Activated naive CD8-positive, alpha-beta T cell treated with anti-CD3 and anti-CD28 coated beads, Interleukin-2, amount 10 ng/mL, durations not matched to agents 7 days and 5 days (primary cell): ENCODE measurements at regions not wholly inside any gene's neighbourhood (a gene's known extent, or its start where the extent isn't known, plus 50 kb on each side); places are given as distances from the start of the nearest gene placed in this dataset.

Source experiments
- ATAC-seq: fragments of 150-1000 bp; cut with Tn5 transposase; one replicate; pipeline ENCODE4 v1.10.0; 2021; ENCODE audit warnings: low read depth, moderate library complexity
- POLR2A ChIA-PET: fragments of 350-600 bp; sonication (Branson Sonifier 250); formaldehyde crosslinking; loops from one replicate; lab custom pipeline; 2021; ENCODE audit warnings: antibody characterized with exemption; lab: Charles Lee
- DNase-seq: peaks from one replicate; pipeline ENCODE4 v3.0.0; 2021
- H3K27ac Mint-ChIP-seq: one replicate; pipeline ENCODE4 v1.8.0; 2022; ENCODE audit warnings: mild to moderate bottlenecking, mixed read lengths
- H3K27me3 Mint-ChIP-seq: one replicate; pipeline ENCODE4 v1.8.0; 2022; ENCODE audit warnings: mild to moderate bottlenecking, moderate library complexity, mixed read lengths
- H3K36me3 Mint-ChIP-seq: one replicate; pipeline ENCODE4 v1.8.0; 2021; ENCODE audit warnings: mild to moderate bottlenecking, mixed read lengths
- H3K4me1 Mint-ChIP-seq: one replicate; pipeline ENCODE4 v1.8.0; 2021; ENCODE audit warnings: mixed read lengths
- H3K4me3 Mint-ChIP-seq: one replicate; pipeline ENCODE4 v1.8.0; 2022; ENCODE audit warnings: mild to moderate bottlenecking, moderate library complexity, mixed read lengths
- H3K9me3 Mint-ChIP-seq: one replicate; pipeline ENCODE4 v1.8.0; 2021; ENCODE audit warnings: mixed read lengths

DNA sequence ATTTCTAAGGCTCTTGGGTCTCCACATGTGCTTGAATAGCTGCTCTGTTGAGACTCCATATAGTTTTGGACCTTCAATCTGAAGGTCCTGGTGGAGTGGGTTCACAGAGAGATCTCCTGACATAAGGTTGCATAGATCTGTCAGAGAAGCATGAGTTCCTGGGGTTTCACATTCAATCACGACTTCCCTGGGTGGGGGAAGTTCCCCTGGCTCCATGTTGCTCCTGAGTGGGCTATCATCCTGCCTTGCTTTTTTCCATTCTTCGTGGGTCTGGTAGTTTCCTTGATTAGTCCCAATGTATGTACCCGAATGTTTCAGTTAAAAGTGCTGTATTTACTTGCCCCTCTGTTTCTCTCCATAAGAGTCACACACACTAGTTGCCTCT, 181.8 kb downstream of the RASSF9 start:
- H3K9me3 Mint-ChIP-seq: peaks cover 5% of the 10 kb centered on the region
- no peaks in the 10 kb centered on the region for H3K27me3 Mint-ChIP-seq
- POLR2A ChIA-PET: no interaction called here
- no peaks in the 10 kb centered on the region for H3K36me3 Mint-ChIP-seq
- H3K27ac Mint-ChIP-seq: no peak overlapping the region
- no peak for DNase-seq
- no peak overlapping the region for H3K4me3 Mint-ChIP-seq
- H3K4me1 Mint-ChIP-seq: no peaks in the 10 kb centered on the region
- no peak for ATAC-seq

GRCh38 chr12:85656561-85656960, 179.6 kb downstream of the RASSF9 start:
- Mint-ChIP-seq H3K36me3 (no peaks in the 10 kb centered on the region), H3K27me3 (no peaks in the 10 kb centered on the region), H3K4me3 (no peak overlapping the region), H3K27ac (no peak overlapping the region), H3K4me1 (no peaks in the 10 kb centered on the region), H3K9me3 (peaks cover 5% of the 10 kb centered on the region)
- no peak for DNase-seq
- POLR2A ChIA-PET: no interaction called here
- no peak for ATAC-seq

DNA sequence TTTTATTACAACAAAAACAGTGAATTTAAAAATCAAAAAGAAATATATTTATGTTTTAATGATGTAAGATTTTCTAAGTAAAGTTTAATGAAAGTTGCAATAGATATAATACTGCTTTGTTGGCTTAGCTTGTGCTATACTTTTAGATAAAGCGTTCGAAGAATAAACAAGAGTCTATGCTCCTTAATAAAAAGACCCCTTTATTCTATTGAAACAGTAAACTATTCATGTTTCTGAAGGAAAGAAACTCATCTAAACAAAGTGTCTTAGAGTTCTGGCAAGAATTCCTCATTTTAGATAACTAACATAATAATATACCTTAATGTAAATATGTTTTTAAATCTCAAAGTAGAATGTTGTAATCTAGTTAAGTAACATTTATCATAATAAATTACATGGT, 179.0 kb downstream of the RASSF9 start:
- no peak for ATAC-seq
- no peaks in the 10 kb centered on the region for H3K27me3 Mint-ChIP-seq
- no peak overlapping the region for H3K4me3 Mint-ChIP-seq
- no peak for DNase-seq
- H3K9me3 Mint-ChIP-seq: peaks cover 5% of the 10 kb centered on the region
- H3K36me3 Mint-ChIP-seq: no peaks in the 10 kb centered on the region
- H3K4me1 Mint-ChIP-seq: no peaks in the 10 kb centered on the region
- no peak overlapping the region for H3K27ac Mint-ChIP-seq
- POLR2A ChIA-PET: no interaction called here

DNA sequence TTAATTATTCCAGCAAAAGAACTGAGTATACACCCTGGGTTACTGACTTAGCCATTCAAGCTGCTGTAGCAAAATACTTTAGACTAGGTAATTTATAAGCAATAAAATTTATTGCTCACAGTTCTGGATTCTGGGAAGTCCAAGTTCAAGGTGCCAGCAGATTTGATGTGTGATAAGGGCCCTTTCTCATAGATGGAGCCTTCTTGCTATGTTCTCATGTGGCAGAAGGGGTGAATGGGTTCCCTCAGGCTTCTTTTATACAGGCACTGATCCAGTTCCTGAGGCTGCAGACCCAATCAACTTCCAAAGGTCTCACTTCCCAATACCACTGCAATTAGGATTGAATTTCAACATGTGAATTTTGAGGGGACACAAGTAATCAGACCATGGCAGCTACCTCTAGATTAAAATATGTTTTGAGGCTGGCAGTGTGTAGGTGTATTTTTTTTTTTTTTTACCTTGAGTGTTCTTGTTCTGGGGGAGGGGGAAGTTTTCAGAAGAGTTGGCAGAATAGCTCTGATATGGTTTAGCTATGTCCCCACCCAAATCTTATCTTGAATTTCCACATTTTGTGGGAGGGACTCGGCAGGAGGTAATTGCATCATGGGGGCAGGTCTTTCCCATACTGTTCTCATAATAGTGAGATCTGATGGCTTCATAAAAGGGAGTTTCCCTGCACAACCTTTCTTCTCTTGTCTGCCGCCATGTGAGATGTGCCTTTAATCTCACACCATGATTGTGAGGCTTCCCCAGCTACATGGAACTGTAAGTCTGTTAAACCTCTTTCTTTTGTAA, 178.2 kb downstream of the RASSF9 start:
- H3K4me1 Mint-ChIP-seq: no peaks in the 10 kb centered on the region
- no peaks in the 10 kb centered on the region for H3K27me3 Mint-ChIP-seq
- POLR2A ChIA-PET: no interaction called here
- DNase-seq (no peak), ATAC-seq (no peak)
- no peaks in the 10 kb centered on the region for H3K36me3 Mint-ChIP-seq
- no peak overlapping the region for H3K27ac Mint-ChIP-seq
- H3K4me3 Mint-ChIP-seq: no peak overlapping the region
- peaks cover 5% of the 10 kb centered on the region for H3K9me3 Mint-ChIP-seq

DNA sequence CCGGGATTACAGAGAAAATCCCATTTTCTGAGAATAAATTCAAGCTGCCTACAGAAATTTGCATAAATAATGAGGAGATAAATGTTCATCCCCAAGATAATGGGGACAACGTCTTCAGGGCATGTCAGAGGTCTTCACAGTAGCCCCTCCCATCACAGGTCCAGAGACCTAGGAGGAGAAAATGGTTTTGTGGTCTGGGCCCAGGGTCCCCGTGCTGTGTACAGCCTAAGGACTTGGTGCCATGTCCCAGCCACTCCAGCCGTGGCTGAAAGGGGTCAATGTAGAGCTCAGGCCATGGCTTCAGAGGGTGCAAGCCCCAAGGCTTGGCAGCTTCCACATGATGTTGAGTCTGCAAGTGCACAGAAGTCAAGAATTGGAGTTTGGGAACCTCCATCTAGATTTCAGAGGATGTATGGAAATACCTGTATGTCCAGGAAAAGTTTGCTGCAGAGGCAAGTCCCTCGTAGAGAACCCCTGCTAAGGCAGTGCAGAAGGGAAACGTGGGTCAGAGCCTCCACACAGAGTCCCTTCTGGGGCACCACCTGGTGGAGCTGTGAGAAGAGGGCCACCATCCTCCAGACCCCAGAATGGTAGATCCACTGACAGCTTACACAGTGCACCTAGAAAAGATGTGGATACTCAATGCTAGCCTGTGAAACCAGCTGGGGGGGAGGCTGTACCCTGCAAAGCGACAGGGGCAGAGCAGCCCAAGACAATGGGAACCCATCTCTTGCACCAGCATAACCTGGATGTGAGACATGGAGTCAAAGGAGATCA, 176.3 kb downstream of the RASSF9 start:
- no peak for ATAC-seq
- no peaks in the 10 kb centered on the region for H3K4me1 Mint-ChIP-seq
- no peak overlapping the region for H3K4me3 Mint-ChIP-seq
- H3K36me3 Mint-ChIP-seq: no peaks in the 10 kb centered on the region
- DNase-seq: no peak
- POLR2A ChIA-PET: no interaction called here
- no peaks in the 10 kb centered on the region for H3K27me3 Mint-ChIP-seq
- peaks cover 5% of the 10 kb centered on the region for H3K9me3 Mint-ChIP-seq
- no peak overlapping the region for H3K27ac Mint-ChIP-seq

DNA sequence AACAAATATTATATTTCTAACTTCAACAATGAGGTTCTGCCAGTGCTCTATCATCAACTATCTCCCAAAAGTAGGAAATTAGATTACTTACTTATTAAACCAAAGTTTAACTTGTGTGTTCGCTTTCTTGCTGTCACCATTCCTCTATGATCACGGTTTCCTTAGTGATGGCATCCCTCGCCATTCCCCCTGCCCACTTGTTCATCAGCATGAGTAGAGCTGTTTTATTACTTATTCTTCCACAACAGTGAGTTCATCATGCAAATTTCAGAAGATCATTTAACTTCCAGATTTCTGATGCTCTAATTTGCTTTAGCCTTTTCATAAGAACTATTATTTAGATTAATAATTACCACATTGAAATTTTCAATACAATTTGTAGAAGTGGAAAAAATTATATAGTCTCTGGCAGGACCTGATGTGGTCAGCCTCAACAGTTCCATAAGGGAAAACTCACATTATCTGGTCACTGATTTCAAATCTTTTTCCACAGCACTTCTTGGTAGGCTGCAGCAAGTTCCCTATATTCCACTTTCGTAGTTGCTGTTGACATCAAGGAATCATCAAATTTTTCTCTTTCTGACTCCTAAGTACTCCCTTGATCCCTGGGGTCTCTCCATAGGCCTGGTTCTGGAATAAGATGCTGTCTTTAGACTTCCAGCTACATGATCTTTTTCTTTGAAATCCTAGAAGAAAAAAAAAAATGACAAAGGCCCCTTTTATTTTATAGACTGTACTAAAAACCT, 174.6 kb downstream of the RASSF9 start:
- Mint-ChIP-seq H3K27ac (no peak overlapping the region), H3K4me3 (no peak overlapping the region), H3K27me3 (no peaks in the 10 kb centered on the region), H3K4me1 (no peaks in the 10 kb centered on the region), H3K9me3 (peaks cover 5% of the 10 kb centered on the region), H3K36me3 (no peaks in the 10 kb centered on the region)
- POLR2A ChIA-PET: no interaction called here
- DNase-seq (no peak), ATAC-seq (no peak)

DNA sequence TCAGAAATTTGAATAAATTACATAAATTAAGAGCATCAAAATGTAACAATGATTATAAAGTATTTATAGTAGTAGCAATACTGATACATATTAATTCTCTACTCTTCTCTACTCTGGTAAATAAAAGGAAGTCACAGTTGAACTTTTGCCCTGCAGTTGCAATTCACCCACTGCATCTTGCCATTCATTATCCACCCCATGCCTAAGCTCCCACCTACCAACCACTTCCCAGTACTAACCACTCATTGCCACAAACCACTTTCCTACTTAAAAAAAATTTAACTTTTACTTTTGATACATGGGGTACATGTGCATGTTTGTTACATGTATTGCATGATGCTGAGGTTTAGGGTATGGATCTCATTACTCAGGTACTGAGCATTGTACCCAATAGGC, 174.0 kb downstream of the RASSF9 start:
- peaks cover 5% of the 10 kb centered on the region for H3K9me3 Mint-ChIP-seq
- POLR2A ChIA-PET: no interaction called here
- no peak overlapping the region for H3K4me3 Mint-ChIP-seq
- no peaks in the 10 kb centered on the region for H3K36me3 Mint-ChIP-seq
- DNase-seq (no peak), ATAC-seq (no peak)
- no peaks in the 10 kb centered on the region for H3K4me1 Mint-ChIP-seq
- H3K27ac Mint-ChIP-seq: no peak overlapping the region
- no peaks in the 10 kb centered on the region for H3K27me3 Mint-ChIP-seq

GRCh38 chr12:85663631-85664030, 172.6 kb downstream of the RASSF9 start:
- Mint-ChIP-seq H3K27ac (no peak overlapping the region), H3K36me3 (no peaks in the 10 kb centered on the region), H3K4me3 (no peak overlapping the region), H3K9me3 (peaks cover 3% of the 10 kb centered on the region), H3K4me1 (no peaks in the 10 kb centered on the region), H3K27me3 (no peaks in the 10 kb centered on the region)
- DNase-seq (no peak), ATAC-seq (no peak)
- POLR2A ChIA-PET: no interaction called here

DNA sequence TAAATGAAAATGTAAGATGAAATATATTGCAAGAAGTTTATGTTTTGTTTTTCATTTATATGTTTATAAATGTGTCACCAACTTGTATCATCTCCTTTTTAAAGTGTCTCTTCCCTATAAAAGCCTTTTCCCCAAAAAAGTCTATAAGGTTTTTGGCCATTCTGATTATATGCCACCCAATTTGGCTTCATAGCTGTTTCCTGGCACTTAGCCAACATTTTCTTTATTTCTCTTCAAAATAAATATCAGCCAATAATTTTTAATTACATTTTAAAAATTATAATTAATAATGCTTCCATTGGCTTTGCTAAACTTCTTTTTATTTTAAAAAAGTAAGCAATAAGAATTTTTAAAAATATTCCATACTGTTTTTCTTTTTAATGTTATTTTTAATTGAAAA, 171.8 kb downstream of the RASSF9 start:
- POLR2A ChIA-PET: no interaction called here
- DNase-seq: no peak
- H3K27ac Mint-ChIP-seq: no peak overlapping the region
- no peak overlapping the region for H3K4me3 Mint-ChIP-seq
- H3K4me1 Mint-ChIP-seq: no peaks in the 10 kb centered on the region
- H3K36me3 Mint-ChIP-seq: no peaks in the 10 kb centered on the region
- H3K9me3 Mint-ChIP-seq: peaks cover 2% of the 10 kb centered on the region
- ATAC-seq: no peak
- H3K27me3 Mint-ChIP-seq: no peaks in the 10 kb centered on the region

- no peak overlapping the region for H3K4me3 Mint-ChIP-seq
- DNase-seq (no peak), ATAC-seq (no peak)
- no peaks in the 10 kb centered on the region for H3K36me3 Mint-ChIP-seq
- H3K27me3 Mint-ChIP-seq: no peaks in the 10 kb centered on the region
- no peaks in the 10 kb centered on the region for H3K4me1 Mint-ChIP-seq
- no peaks in the 10 kb centered on the region for H3K9me3 Mint-ChIP-seq
- POLR2A ChIA-PET: no interaction called here
- no peak overlapping the region for H3K27ac Mint-ChIP-seq
These were observed 166.3 kb downstream of the RASSF9 start for GRCh38 chr12:85669911-85670310.

GRCh38 chr12:85672436-85672835, 163.8 kb downstream of the RASSF9 start:
- no peak for DNase-seq
- Mint-ChIP-seq H3K4me1 (no peaks in the 10 kb centered on the region), H3K36me3 (no peaks in the 10 kb centered on the region), H3K27ac (no peak overlapping the region), H3K4me3 (no peak overlapping the region), H3K27me3 (no peaks in the 10 kb centered on the region), H3K9me3 (no peaks in the 10 kb centered on the region)
- POLR2A ChIA-PET: no interaction called here
- no peak for ATAC-seq

DNA sequence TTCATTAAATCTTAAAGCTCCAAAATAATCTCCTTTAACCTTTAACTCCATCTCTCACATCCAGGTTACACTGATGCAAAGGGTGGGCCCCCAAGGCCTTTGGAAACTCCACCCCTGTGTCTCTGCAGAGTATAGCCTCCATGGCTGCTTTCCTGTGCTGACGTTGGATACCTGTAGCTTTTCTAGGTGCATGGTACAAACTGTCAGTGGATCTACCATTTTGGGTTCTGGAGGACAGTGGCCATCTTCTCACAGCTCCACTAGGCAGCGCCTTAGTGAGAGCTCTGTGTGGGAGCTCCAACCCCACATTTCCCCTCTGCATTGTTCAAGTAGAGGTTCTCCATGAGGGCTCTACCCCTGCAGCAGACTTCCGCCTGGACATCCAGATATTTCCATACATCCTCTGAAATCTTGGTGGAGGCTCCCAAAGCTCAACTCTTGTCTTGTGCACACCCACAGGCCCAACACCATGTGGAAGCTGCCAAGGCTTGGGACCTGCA, 162.2 kb downstream of the RASSF9 start:
- Mint-ChIP-seq H3K4me1 (no peaks in the 10 kb centered on the region), H3K9me3 (no peaks in the 10 kb centered on the region), H3K27ac (no peak overlapping the region), H3K36me3 (no peaks in the 10 kb centered on the region), H3K27me3 (no peaks in the 10 kb centered on the region), H3K4me3 (no peak overlapping the region)
- ATAC-seq: no peak
- POLR2A ChIA-PET: no interaction called here
- DNase-seq: no peak

GRCh38 chr12:85676816-85677749, 159.1 kb downstream of the RASSF9 start:
- ATAC-seq (no peak), DNase-seq (no peak)
- Mint-ChIP-seq H3K4me3 (no peak overlapping the region), H3K36me3 (no peaks in the 10 kb centered on the region), H3K27me3 (no peaks in the 10 kb centered on the region), H3K27ac (no peak overlapping the region), H3K4me1 (no peaks in the 10 kb centered on the region), H3K9me3 (peaks cover 3% of the 10 kb centered on the region)
- POLR2A ChIA-PET: no interaction called here
